Stimulated activated CD8-positive, alpha-beta memory T cell treated with anti-CD3 and anti-CD28 coated beads, Interleukin-12 subunit alpha, Interleukin-12 subunit beta, amount 100 ng/mL, for 4 hours (primary cell): ENCODE measurements at regions not wholly inside any gene's neighbourhood (a gene's known extent, or its start where the extent isn't known, plus 50 kb on each side); places are given as distances from the start of the nearest gene placed in this dataset.
"Not testable (repeated sequence)": the region's sequence is repeated elsewhere in the genome, so short reads cannot be mapped to it uniquely, and the experiment has no call there.

ENCODE experiments used
- DNase-seq: peaks from one replicate; pipeline ENCODE4 v3.0.0-alpha.2; 2020; ENCODE audit warnings: low read depth

- no peak for DNase-seq
These were observed 2102.7 kb upstream of the WWC1 start for GRCh38 chr5:166188501-166189325.

DNA sequence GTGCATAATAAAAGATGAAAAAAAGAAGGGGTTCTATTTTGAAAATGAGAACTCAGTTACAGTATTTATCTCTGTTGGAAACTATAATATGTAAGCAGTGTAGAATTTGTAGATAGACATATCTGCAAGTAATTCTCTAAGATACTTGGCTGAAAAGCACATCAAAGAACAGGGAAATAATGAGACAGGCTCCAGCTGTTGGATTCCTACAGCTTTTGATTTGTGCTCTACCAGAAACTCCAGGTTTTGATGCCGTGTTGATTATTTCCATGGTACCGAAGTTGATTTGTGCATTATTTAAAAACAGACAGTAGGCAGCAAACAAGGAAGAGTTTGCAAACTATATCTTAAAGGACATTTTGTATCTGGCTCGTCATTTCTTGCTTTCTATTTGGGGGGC lies 2098.7 kb upstream of the WWC1 start:
- no peak for DNase-seq

- DNase-seq = no peak
These were observed 2095.5 kb upstream of the WWC1 start for GRCh38 chr5:166195981-166196380.

GRCh38 chr5:166200532-166200931 lies 2090.9 kb upstream of the WWC1 start:
- DNase-seq = no peak

- DNase-seq = no peak
These were observed 2079.8 kb upstream of the WWC1 start for GRCh38 chr5:166211640-166212039.

- DNase-seq = no peak
These were observed 2055.1 kb upstream of the WWC1 start for GRCh38 chr5:166236327-166236726.

DNA sequence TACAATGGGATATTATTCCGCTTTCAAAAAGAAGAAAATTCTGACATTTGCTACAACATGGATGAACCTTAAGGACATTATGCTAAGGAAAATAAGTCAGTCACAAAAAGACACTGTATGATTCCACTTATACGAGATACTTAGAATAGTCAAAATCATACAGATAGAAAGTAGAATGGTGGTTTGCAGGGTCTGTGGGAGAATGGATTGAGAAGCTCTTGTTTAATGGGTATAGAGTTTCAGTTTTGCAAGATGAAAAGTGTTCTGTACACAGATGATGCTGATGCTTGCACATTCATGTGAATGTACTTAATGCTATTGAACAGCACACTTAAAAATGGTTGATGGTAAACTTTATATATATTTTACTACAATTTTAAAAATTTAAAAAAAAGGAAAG lies 2050.7 kb upstream of the WWC1 start:
- DNase-seq = no peak

DNA sequence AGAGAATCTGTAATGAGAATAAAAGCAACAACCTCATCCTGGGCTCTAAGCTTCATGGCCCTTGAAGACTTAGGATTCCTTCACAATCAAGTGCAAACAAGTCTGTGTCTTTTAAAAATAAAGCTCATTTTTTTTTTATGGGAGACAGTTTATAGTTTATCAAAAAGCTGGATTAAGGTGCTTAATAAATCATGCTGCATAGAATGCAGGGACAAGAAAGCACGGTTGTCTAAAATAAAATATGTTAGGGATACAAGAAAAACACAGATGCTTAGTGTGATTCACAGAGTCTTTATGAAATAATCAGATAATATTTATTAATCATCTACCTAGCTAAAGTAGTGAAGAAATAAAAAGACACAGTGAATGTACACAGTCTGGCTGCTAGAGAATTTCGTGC lies 2045.9 kb upstream of the WWC1 start:
- no peak for DNase-seq

- DNase-seq = no peak
These were observed 2039.7 kb upstream of the WWC1 start for GRCh38 chr5:166251786-166252185.

DNA sequence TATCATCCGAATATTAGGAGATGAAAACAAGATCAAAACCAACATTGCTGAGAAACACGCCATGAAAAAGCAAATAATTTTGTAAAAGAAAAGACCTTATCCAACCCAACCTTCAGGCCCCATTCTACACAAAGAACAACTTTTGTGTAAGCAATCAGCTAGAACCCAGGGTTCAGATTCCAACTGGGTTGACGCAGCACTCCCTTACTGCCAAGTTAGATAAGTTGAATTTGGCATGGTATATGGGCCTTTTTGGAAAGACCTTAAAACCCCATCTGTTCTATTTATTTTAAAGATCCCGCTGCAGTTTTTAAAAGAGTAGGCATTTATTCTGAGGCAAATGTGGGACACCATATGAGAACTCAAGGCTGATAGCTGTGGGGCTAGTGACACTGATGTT lies 2033.8 kb upstream of the WWC1 start:
- no peak for DNase-seq

DNA sequence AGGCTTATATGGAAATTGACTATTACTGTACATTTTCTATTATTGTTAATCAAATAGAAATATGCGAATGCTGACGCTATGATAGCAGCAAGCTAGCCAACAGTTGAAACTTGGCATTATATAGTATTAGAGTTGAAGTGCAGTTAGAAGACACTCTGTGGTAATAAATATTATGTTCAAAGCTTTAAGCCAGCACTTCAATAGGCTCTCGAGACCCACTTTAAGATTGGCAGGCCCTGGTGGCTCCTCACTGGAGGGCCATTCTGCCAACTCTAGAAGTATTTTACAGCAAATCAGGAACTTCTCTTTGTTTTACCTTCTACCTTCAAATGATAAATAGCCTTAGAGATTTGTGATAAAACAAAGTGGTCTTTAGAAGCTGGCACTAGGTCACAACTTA lies 2029.0 kb upstream of the WWC1 start:
- DNase-seq = no peak

DNA sequence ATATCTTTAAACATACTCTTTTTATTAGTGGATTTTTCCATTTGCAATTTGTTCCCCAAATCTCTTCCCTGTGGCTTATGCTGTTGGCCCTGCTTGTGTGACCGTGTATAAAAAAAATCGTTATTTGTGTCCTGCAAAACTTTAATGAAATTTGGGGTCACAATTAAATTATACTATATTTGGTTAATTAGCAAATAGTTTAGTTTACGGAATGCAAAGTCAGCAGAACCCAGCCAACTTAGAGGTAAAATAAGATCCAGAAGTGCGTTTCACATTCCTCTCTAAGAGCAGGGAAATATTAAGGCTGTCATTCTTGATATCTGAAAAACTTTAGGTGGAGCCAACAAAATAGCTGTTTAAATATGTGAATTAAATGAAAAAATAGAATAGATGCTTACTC lies 2023.5 kb upstream of the WWC1 start:
- no peak for DNase-seq

DNA sequence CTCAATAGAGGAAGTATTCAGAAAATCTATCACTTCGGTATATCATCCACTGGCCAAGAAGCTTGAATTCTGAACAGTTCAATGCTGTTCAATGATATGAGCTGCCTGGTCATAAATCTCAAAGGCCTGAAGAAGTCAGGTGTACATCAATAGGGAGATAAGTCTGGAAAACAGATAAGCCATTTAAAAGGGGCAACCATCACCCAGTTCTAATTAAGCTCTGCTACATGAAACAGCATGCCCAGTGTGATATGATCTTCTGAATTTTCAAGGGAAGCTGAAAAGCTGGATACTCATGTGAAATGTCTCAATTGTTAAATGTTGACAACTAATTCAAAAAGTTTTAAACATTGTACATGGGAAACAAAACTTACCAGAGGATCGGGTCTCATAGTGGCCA lies 2020.7 kb upstream of the WWC1 start:
- no peak for DNase-seq

GRCh38 chr5:166276006-166276405 lies 2015.4 kb upstream of the WWC1 start:
- no peak for DNase-seq

DNA sequence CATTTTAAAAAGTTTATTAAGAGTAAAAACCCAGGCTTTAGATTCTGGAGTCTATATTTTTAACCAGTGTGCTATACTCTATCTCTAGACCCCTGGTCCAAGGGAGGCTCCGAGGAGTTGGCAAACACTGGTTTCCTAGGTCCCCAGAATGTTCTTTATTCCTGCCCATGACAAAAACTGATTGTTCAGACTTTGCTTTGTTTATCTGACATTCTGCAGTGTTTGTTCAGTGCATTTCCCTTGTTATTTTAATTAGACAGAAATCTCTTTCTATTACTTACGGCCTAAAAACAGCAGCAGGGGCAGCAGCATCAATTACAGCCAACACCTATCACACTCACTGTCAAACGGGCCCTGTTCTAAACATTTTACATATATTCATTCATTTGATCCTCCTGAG lies 2011.6 kb upstream of the WWC1 start:
- DNase-seq = no peak

GRCh38 chr5:166281433-166281832 lies 2010.0 kb upstream of the WWC1 start:
- no peak for DNase-seq

DNA sequence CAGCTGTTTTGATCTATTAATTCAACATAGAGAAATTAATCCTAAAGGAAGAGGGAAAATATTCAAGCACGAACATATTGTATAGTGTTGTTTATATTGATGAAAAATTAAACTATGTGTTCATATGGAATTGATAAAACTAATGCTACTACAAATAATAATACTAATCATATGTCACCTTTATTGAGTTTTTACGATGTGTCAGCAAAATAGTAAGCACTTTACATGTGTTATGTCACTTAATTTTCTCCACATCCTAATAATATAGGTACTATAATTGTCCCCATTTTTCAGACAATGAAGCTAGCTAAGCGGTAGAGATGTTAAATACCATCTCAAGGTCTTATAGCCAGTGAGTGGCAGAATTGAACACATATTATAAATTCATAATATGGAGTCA lies 2008.5 kb upstream of the WWC1 start:
- DNase-seq = no peak

DNA sequence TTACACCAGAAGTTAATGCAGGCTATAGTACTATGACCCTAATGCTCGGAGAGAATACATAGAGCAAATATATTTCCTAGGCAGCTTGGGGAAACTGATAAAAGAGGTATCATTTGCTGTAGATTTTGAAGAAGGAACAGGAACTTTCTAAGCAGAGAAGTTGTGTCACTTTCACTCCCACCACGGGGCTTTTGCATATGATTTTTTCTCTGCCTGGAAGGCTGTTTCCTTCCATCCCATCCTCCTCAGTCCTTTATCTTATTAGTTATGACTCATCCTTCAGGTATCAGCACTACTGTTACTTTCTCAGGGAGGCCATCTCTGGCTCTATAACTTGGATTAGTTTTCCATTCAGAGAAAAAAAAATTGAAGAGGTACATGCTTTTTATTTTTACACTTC lies 2006.1 kb upstream of the WWC1 start:
- DNase-seq = no peak

DNA sequence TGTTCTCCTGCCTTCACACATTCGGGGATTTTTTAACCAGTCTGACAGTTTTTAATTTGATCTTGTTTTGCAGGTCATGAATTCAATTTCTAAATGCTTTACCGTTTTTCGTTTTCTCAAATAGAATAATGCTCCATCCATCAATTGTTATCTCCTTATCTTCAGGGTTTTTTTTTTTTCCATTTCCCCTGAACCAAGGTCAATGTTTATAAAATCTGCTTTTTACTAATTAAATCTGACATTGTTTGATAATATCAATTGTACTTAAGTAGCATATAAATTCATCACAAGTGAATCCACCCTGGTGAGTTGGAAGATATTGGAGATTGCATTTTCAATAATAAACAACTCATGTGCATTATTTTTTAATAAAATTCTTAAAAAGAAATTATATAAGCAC lies 2004.6 kb upstream of the WWC1 start:
- DNase-seq = no peak

DNA sequence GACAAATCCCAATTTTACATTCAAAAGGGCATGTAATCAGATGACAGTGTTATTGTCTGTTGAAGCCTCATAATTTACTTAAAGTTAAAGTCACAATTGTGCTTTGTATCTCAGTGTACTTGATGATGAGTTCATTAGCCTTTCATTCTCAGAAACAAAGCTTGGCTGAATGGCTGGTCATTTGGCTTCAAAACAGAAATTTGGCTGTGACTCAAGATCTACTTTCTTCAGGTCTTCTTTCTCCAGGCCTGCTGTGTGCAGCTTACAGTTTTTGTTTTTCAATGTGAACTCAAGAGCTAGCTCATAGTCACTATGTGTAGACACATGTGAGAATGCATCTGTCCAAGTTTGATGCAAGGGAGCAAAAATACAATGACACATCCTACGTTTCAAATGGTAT lies 2003.6 kb upstream of the WWC1 start:
- DNase-seq = no peak

GRCh38 chr5:166291800-166292199 lies 1999.6 kb upstream of the WWC1 start:
- DNase-seq = not testable (repeated sequence)

DNA sequence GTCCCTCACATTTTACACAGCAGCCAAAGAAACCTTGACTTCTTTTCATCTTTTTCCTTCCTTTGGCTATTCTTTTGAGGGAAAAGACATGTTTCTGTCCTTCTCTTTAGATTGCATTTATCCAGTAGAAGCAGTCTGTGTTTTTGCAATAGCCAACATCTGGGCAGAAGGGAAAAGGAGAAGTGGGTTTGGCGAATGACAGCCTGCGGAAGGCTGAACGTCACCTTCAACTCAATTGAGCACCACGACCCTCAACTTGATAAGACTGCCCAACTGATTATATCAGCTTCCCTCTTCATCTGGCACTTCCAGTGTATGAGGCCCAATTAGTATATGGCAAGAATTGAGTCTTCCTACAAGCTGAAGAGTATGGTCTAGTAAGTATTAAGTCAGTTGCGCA lies 1997.6 kb upstream of the WWC1 start:
- no peak for DNase-seq

DNA sequence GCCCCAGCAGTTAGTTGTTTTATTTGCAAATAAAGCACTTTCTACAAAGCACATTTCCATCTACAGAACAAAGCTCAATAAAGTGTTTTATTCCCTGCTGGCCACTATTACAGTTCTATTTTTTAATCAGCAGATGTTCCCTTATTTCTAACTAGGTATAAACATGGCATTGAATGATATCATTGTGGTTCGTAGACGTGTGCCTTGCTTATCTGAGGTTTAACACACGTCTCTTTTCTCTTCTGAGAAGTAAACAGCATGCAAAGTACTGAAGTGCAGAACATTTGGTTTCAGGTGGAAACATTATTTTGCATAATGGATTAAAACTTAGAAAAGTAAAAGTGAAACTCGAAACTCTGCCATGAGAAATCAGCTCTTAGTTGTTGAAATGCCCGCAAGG lies 1989.3 kb upstream of the WWC1 start:
- no peak for DNase-seq

DNA sequence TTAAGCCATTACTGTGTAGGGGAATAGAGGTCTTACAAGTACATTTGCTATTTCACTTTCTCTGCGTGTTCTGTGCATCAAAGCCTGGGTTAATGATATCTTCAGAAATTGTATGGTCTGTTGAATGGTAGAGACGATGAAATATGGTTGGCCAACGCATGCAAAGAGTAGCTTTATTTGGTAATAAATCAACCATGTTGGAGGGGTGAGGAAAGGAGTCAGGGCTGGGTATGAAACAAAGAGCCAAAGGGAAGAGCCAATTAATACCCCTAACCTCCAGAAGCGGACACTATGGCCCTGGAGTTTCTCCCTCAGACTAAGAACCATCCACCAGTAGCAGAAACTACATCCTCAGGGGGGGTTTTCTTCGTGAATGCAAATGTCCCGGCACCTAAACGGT lies 1974.0 kb upstream of the WWC1 start:
- no peak for DNase-seq
